HG03064 (cell line): ENCODE measurements at regions not wholly inside any gene's neighbourhood (a gene's known extent, or its start where the extent isn't known, plus 50 kb on each side); places are given as distances from the start of the nearest gene placed in this dataset.

Experiments
- ATAC-seq: cut with Tn5 transposase; IDR thresholded peaks from one replicate; pipeline ENCODE4 v1.9.1; 2021; ENCODE audit warnings: low read depth; ENCODE audit not compliant: unreplicated experiment

- no peak for ATAC-seq
Observed at GRCh38 chr2:37471104-37471503, 126.7 kb downstream of the QPCT start.

- no peak for ATAC-seq
Observed at GRCh38 chr2:37471994-37472393, 127.6 kb downstream of the QPCT start.

- ATAC-seq, result no peak
Observed at GRCh38 chr2:37472959-37473358, 128.5 kb downstream of the QPCT start.

- ATAC-seq, result no peak
Observed at GRCh38 chr2:37476411-37476810, 132.0 kb downstream of the QPCT start.

- no peak for ATAC-seq
Observed at GRCh38 chr2:37477921-37478320, 133.5 kb downstream of the QPCT start.

- ATAC-seq, result no peak
Observed at GRCh38 chr2:37481244-37481643, 136.8 kb downstream of the QPCT start.

- no peak for ATAC-seq
Observed at GRCh38 chr2:37489041-37489456, 144.6 kb downstream of the QPCT start.

GRCh38 chr2:37489536-37489935 is 145.1 kb downstream of the QPCT start:
- no peak for ATAC-seq

GRCh38 chr2:37493425-37493824 is 149.0 kb downstream of the QPCT start:
- no peak for ATAC-seq

GRCh38 chr2:37499113-37499512 is 154.7 kb downstream of the QPCT start:
- ATAC-seq, result no peak

GRCh38 chr2:37500031-37500430 is 155.6 kb downstream of the QPCT start:
- ATAC-seq, result no peak

GRCh38 chr2:37501113-37501512 is 156.7 kb downstream of the QPCT start:
- no peak for ATAC-seq

GRCh38 chr2:37506407-37507050 is 162.1 kb downstream of the QPCT start:
- no peak for ATAC-seq

GRCh38 chr2:37507051-37507410 is 162.6 kb downstream of the QPCT start:
- ATAC-seq, result no peak

- no peak for ATAC-seq
Observed at GRCh38 chr2:37507703-37508102, 163.3 kb downstream of the QPCT start.

GRCh38 chr2:37512971-37513370 is 158.5 kb downstream of the CDC42EP3 start:
- ATAC-seq, result no peak

- no peak for ATAC-seq
Observed at GRCh38 chr2:37523814-37524362, 147.6 kb downstream of the CDC42EP3 start.

GRCh38 chr2:37526323-37526722 is 145.1 kb downstream of the CDC42EP3 start:
- no peak for ATAC-seq

GRCh38 chr2:37526856-37527255 is 144.6 kb downstream of the CDC42EP3 start:
- ATAC-seq, result no peak

GRCh38 chr2:37527361-37527760 is 144.1 kb downstream of the CDC42EP3 start:
- no peak for ATAC-seq

GRCh38 chr2:37529830-37530415 is 141.5 kb downstream of the CDC42EP3 start:
- ATAC-seq, result no peak

- ATAC-seq, result no peak
Observed at GRCh38 chr2:37532503-37532902, 138.9 kb downstream of the CDC42EP3 start.
